Muscle of leg (tissue), 3 donors: ENCODE measurements at regions not wholly inside any gene's neighbourhood (a gene's known extent, or its start where the extent isn't known, plus 50 kb on each side); places are given as distances from the start of the nearest gene placed in this dataset.

ENCODE experiments used
- DNase-seq: peaks from one replicate; pipeline ENCODE4 v3.0.0; 2013
- H3K27ac ChIP-seq: one replicate; pipeline ENCODE4 v1.5.1; 2013; ENCODE audit warnings: mild to moderate bottlenecking, low read length, control low read depth
- H3K27me3 ChIP-seq: one replicate; pipeline ENCODE4 v1.6.1; 2013; ENCODE audit warnings: low read length; ENCODE audit not compliant: control insufficient read depth, insufficient read depth
- H3K36me3 ChIP-seq: one replicate; pipeline ENCODE4 v1.6.1; 2013; ENCODE audit warnings: low read length; ENCODE audit not compliant: control insufficient read depth, insufficient read depth
- H3K4me1 ChIP-seq: one replicate; pipeline ENCODE4 v1.6.1; 2013; ENCODE audit warnings: low read length; ENCODE audit not compliant: control insufficient read depth, insufficient read depth
- H3K4me3 ChIP-seq: one replicate; pipeline ENCODE4 v1.5.1; 2013; ENCODE audit warnings: low read length, control low read depth
- H3K9me3 ChIP-seq: replicated peaks from 2 replicates; pipeline ENCODE4 v1.6.1; 2013; ENCODE audit warnings: low read depth, low read length; ENCODE audit not compliant: control insufficient read depth
- WGBS: methylation state at CpG from one replicate; pipeline ENCODE4 v1.1.5; 2013; ENCODE audit warnings: missing lambda C conversion rate; ENCODE audit not compliant: insufficient coverage; 5-methylcytosine and 5-hydroxymethylcytosine counted together

GRCh38 chr12:126741536-126742240 is 1525.3 kb upstream of the TMEM132C start:
- WGBS, result 40% methylated on average over 8 of the region's 12 CpGs
- no peak overlapping the region for H3K4me3 ChIP-seq
- no peaks in the 10 kb centered on the region for H3K9me3 ChIP-seq
- no peaks in the 10 kb centered on the region for H3K27me3 ChIP-seq
- no peak overlapping the region for H3K27ac ChIP-seq
- no peaks in the 10 kb centered on the region for H3K4me1 ChIP-seq
- H3K36me3 ChIP-seq, result no peaks in the 10 kb centered on the region
- DNase-seq, result no peak

GRCh38 chr12:126742241-126742641 is 1524.7 kb upstream of the TMEM132C start:
- no peak overlapping the region for H3K4me3 ChIP-seq
- peak; percentile 85 for DNase-seq

GRCh38 chr12:126747530-126748149 is 1519.3 kb upstream of the TMEM132C start:
- no peaks in the 10 kb centered on the region for H3K9me3 ChIP-seq
- no peaks in the 10 kb centered on the region for H3K27me3 ChIP-seq
- 37% methylated on average over 2 of the region's 11 CpGs for WGBS
- no peak overlapping the region for H3K4me3 ChIP-seq
- DNase-seq, result peak; percentile 10
- H3K27ac ChIP-seq, result no peak overlapping the region
- H3K36me3 ChIP-seq, result no peaks in the 10 kb centered on the region
- no peaks in the 10 kb centered on the region for H3K4me1 ChIP-seq

More at GRCh38 chr12:126742241-126742641, 1524.7 kb upstream of the TMEM132C start:
- Histone ChIP-seq H3K36me3 (no peaks in the 10 kb centered on the region), H3K27me3 (no peaks in the 10 kb centered on the region), H3K9me3 (no peaks in the 10 kb centered on the region), H3K27ac (no peak overlapping the region), H3K4me1 (no peaks in the 10 kb centered on the region)
- WGBS, result 29% methylated on average over 9 of the region's 9 CpGs

- H3K27ac ChIP-seq, result no peak overlapping the region
- no peaks in the 10 kb centered on the region for H3K9me3 ChIP-seq
- H3K36me3 ChIP-seq, result no peaks in the 10 kb centered on the region
- no CpG with 5 or more reads among the region's 4 CpGs for WGBS
- no peaks in the 10 kb centered on the region for H3K27me3 ChIP-seq
- no peak for DNase-seq
- no peaks in the 10 kb centered on the region for H3K4me1 ChIP-seq
- no peak overlapping the region for H3K4me3 ChIP-seq
Measured at GRCh38 chr12:126752021-126752420, 1514.9 kb upstream of the TMEM132C start.

GRCh38 chr12:126757326-126757725 is 1509.6 kb upstream of the TMEM132C start:
- H3K9me3 ChIP-seq, result no peaks in the 10 kb centered on the region
- H3K27me3 ChIP-seq, result no peaks in the 10 kb centered on the region
- no peaks in the 10 kb centered on the region for H3K36me3 ChIP-seq
- no peaks in the 10 kb centered on the region for H3K4me1 ChIP-seq
- WGBS, result no CpG with 5 or more reads among the region's 2 CpGs
- H3K4me3 ChIP-seq, result no peak overlapping the region
- DNase-seq, result no peak
- H3K27ac ChIP-seq, result no peak overlapping the region

GRCh38 chr12:126760092-126760491 is 1506.9 kb upstream of the TMEM132C start:
- Histone ChIP-seq H3K9me3 (peaks cover 15% of the 10 kb centered on the region), H3K4me1 (no peaks in the 10 kb centered on the region), H3K27me3 (no peaks in the 10 kb centered on the region), H3K4me3 (no peak overlapping the region), H3K36me3 (no peaks in the 10 kb centered on the region), H3K27ac (no peak overlapping the region)
- DNase-seq, result no peak
- WGBS, result 57% methylated on average over 1 of the region's 3 CpGs

- Histone ChIP-seq H3K27me3 (no peaks in the 10 kb centered on the region), H3K4me1 (no peaks in the 10 kb centered on the region), H3K9me3 (peaks cover 19% of the 10 kb centered on the region), H3K4me3 (no peak overlapping the region), H3K27ac (no peak overlapping the region), H3K36me3 (no peaks in the 10 kb centered on the region)
- no CpG with 5 or more reads among the region's 2 CpGs for whole genome bisulfite sequencing
- DNase-seq, result no peak
Measured at GRCh38 chr12:126761420-126761819, 1505.5 kb upstream of the TMEM132C start.

GRCh38 chr12:126762150-126762549 is 1504.8 kb upstream of the TMEM132C start:
- 78% methylated on average over 3 of the region's 4 CpGs for WGBS

GRCh38 chr12:126763359-126763758 is 1503.6 kb upstream of the TMEM132C start:
- Histone ChIP-seq H3K4me3 (no peak overlapping the region), H3K36me3 (no peaks in the 10 kb centered on the region), H3K4me1 (no peaks in the 10 kb centered on the region), H3K9me3 (peaks cover 25% of the 10 kb centered on the region), H3K27me3 (no peaks in the 10 kb centered on the region), H3K27ac (no peak overlapping the region)
- no peak for DNase-seq
- 100% methylated on average over 1 of the region's 2 CpGs for WGBS

More at GRCh38 chr12:126762150-126762549, 1504.8 kb upstream of the TMEM132C start:
- no peak for DNase-seq
- no peaks in the 10 kb centered on the region for H3K27me3 ChIP-seq
- H3K4me3 ChIP-seq, result no peak overlapping the region
- no peak overlapping the region for H3K27ac ChIP-seq
- no peaks in the 10 kb centered on the region for H3K36me3 ChIP-seq
- H3K4me1 ChIP-seq, result no peaks in the 10 kb centered on the region
- peaks cover 23% of the 10 kb centered on the region for H3K9me3 ChIP-seq

GRCh38 chr12:126767334-126767733 is 1499.6 kb upstream of the TMEM132C start:
- H3K4me1 ChIP-seq, result no peaks in the 10 kb centered on the region
- H3K27me3 ChIP-seq, result no peaks in the 10 kb centered on the region
- H3K4me3 ChIP-seq, result no peak overlapping the region
- peaks cover 25% of the 10 kb centered on the region for H3K9me3 ChIP-seq
- H3K36me3 ChIP-seq, result no peaks in the 10 kb centered on the region
- WGBS, result 100% methylated on average over 3 of the region's 8 CpGs
- H3K27ac ChIP-seq, result no peak overlapping the region
- no peak for DNase-seq
